K562 (cell line): ENCODE measurements at regions not wholly inside any gene's neighbourhood (a gene's known extent, or its start where the extent isn't known, plus 50 kb on each side); places are given as distances from the start of the nearest gene placed in this dataset.

ENCODE experiments used
- ATAC-seq: fragments of 200-7000 bp; cut with Tn5 transposase; 3 replicates; pipeline ENCODE4 v1.9.1; 2020; ENCODE audit warnings: moderate library complexity
- BruUV-seq: library from RNA; stranded (reverse); fragments of 400-500 nt; replicated peaks from 2 replicates; lab custom pipeline; 2021; lab: Mats Ljungman, UMichigan
- CTCF ChIA-PET: fragments of 300-600 bp; formaldehyde crosslinking; extraction: SDS; loops from one replicate; lab custom pipeline; 2021; ENCODE audit warnings: low intra/inter-chr PET ratio; lab: Yijun Ruan, JAX
- POLR2A ChIA-PET: fragments of 300-600, 350-650 bp; sonication (Branson Sonifier 250); formaldehyde crosslinking; extraction: SDS; loops from one replicate; lab custom pipeline; 2021; ENCODE audit warnings: antibody characterized with exemption, inconsistent platforms; lab: Yijun Ruan, JAX
- DNase-seq, 4 experiments: peaks; one replicate each; pipeline versions ENCODE4 v3.0.0 to v3.0.0-alpha.2; 2011 to 2018; ENCODE audit warnings: low spot score in 3 of 4, mixed read lengths in 3 of 4; ENCODE audit errors: extremely low read depth in 1 of 4
- FAIRE-seq: peaks from 2 replicates; lab custom pipeline; 2011; peaks lifted over from hg19 to GRCh38; lab: Jason Lieb, UNC
- H2AFZ ChIP-seq: 2 replicates; pipeline ENCODE4 v1.6.0; 2011; ENCODE audit warnings: low read depth, low read length, control low read depth, inconsistent platforms
- H3K27ac ChIP-seq: fragments of 200-600 bp; 3 replicates; pipeline ENCODE4 v1.8.0; 2011; ENCODE audit warnings: low read depth, mild to moderate bottlenecking, control low read depth, inconsistent platforms, low read length, moderate library complexity, mixed read lengths; ENCODE audit errors: extremely low read depth
- H3K27me3 ChIP-seq, 2 experiments: fragments of 300-600 bp in 1 of 2; 2 replicates in 1 of 2; 3 replicates in 1 of 2; pipeline versions ENCODE4 v1.6.0 to v1.8.0; 2011; ENCODE audit warnings: inconsistent platforms in 2 of 2, low read length in 2 of 2, mild to moderate bottlenecking in 1 of 2, mixed read lengths in 1 of 2, moderate library complexity in 1 of 2; ENCODE audit not compliant: control insufficient read depth in 2 of 2, insufficient read depth in 2 of 2
- H3K36me3 ChIP-seq: fragments of 300-600 bp; 3 replicates; pipeline ENCODE4 v1.8.0; 2011; ENCODE audit warnings: mild to moderate bottlenecking, low read length, inconsistent platforms; ENCODE audit not compliant: control insufficient read depth, insufficient read depth
- H3K4me1 ChIP-seq, 2 experiments: fragments of 200-600 bp in 1 of 2; replicated peaks in 1 of 2; 2 replicates in 1 of 2; 3 replicates in 1 of 2; pipeline versions ENCODE4 v1.5.1 to v1.8.0; 2011; ENCODE audit warnings: inconsistent platforms in 2 of 2, low read length in 2 of 2, mild to moderate bottlenecking in 1 of 2, mixed read lengths in 1 of 2, moderate library complexity in 1 of 2; ENCODE audit not compliant: control insufficient read depth in 2 of 2, insufficient read depth in 2 of 2
- H3K4me2 ChIP-seq: 2 replicates; pipeline ENCODE4 v1.6.1; 2011; ENCODE audit warnings: low read length, control low read depth, inconsistent platforms, mixed read lengths; ENCODE audit not compliant: insufficient read depth
- H3K4me3 ChIP-seq: fragments of 200-600 bp; sonication (generic), shearing (Covaris generic); 2 replicates; pipeline ENCODE4 v1.5.1; 2016; ENCODE audit warnings: control low read depth, inconsistent platforms
- H3K79me2 ChIP-seq: fragments of 200-600 bp; 3 replicates; pipeline ENCODE4 v1.8.0; 2011; ENCODE audit warnings: low read length, inconsistent platforms; ENCODE audit not compliant: control insufficient read depth, insufficient read depth
- H3K9ac ChIP-seq, 2 experiments: 2 replicates each; pipeline versions ENCODE4 v1.6.0 to v1.6.1; 2011; ENCODE audit warnings: low read depth in 2 of 2, low read length in 2 of 2, control low read depth in 1 of 2, inconsistent platforms in 1 of 2, mild to moderate bottlenecking in 1 of 2, mixed read lengths in 1 of 2; ENCODE audit not compliant: insufficient read depth in 1 of 2
- H3K9me1 ChIP-seq: one replicate; pipeline ENCODE4 v1.6.0; 2011; ENCODE audit warnings: inconsistent platforms, mild to moderate bottlenecking, low read length, moderate library complexity; ENCODE audit not compliant: control insufficient read depth, insufficient read depth
- H3K9me3 ChIP-seq: replicated peaks from 2 replicates; pipeline ENCODE4 v1.5.1; 2011; ENCODE audit warnings: low read depth, low read length, inconsistent platforms; ENCODE audit not compliant: control insufficient read depth, insufficient read depth
- H4K20me1 ChIP-seq: replicated peaks from 2 replicates; pipeline ENCODE4 v1.6.1; 2011; ENCODE audit warnings: low read length, inconsistent platforms, mixed read lengths; ENCODE audit not compliant: control insufficient read depth, insufficient read depth
- CBX5 ChIP-seq: IDR thresholded peaks from 2 replicates; pipeline ENCODE4 v1.6.1; 2014; ENCODE audit warnings: low read depth, borderline replicate concordance
- CEBPB ChIP-seq: fragments of 450-650 bp; IDR thresholded peaks from 2 replicates; pipeline ENCODE4 v1.6.1; 2016; ENCODE audit warnings: missing genetic modification characterization, missing compliant biosample characterization
- CEBPG ChIP-seq, 3 experiments: fragments of 200-800 bp in 1 of 3; sonication (Bioruptor generic) in 1 of 3; sonication (generic) in 1 of 3; formaldehyde crosslinking in 1 of 3; IDR thresholded peaks in 2 of 3; conservative IDR thresholded peaks in 1 of 3; 2 replicates each; pipeline versions ENCODE4 v1.6.1 to v1.8.0; 2016 to 2022; ENCODE audit warnings: missing compliant biosample characterization in 2 of 3, missing genetic modification characterization in 2 of 3, mild to moderate bottlenecking in 1 of 3, missing genetic modification reagents in 1 of 3
- DEAF1 ChIP-seq: fragments of 450-650 bp; formaldehyde crosslinking; IDR thresholded peaks from 2 replicates; pipeline ENCODE4 v1.4.0; 2020; ENCODE audit warnings: mild to moderate bottlenecking, moderate library complexity
- ZBTB9 ChIP-seq: fragments of 450-650 bp; formaldehyde crosslinking; IDR thresholded peaks from 2 replicates; pipeline ENCODE4 v1.4.0; 2020; ENCODE audit warnings: mild to moderate bottlenecking, moderate library complexity
- WGBS: fragments of 100-300 bp; shearing (Covaris generic); methylation state at CpG from one replicate; pipeline ENCODE4 v1.1.6; 2016; ENCODE audit warnings: low coverage, mixed read lengths; ENCODE audit not compliant: insufficient coverage; ENCODE audit errors: missing lambda C conversion rate; 5-methylcytosine and 5-hydroxymethylcytosine counted together
- in situ Hi-C: fragments of 300-500 bp; cut with MboI; formaldehyde crosslinking; loops from 4 replicates; pipeline ENCODE4 v1.15.0; 2018; ENCODE audit warnings: inconsistent platforms, mixed read lengths
- intact Hi-C: fragments of 100-400 bp; cut with micrococcal nuclease; formaldehyde crosslinking; loops from 2 replicates; pipeline ENCODE4 v1.14.2; 2022

- Histone ChIP-seq H3K4me1 (no peaks in the 10 kb centered on the region), H2AFZ (no peak overlapping the region), H3K27me3 (no peaks in the 10 kb centered on the region), H3K27ac (no peak overlapping the region), H3K79me2 (no peaks in the 10 kb centered on the region), H3K9me3 (no peaks in the 10 kb centered on the region), H3K4me2 (no peak overlapping the region)
- CTCF ChIA-PET = no interaction called here
- 0% methylated on average over 1 of the region's 1 CpG for WGBS
- no peak for DNase-seq
- POLR2A ChIA-PET = no interaction called here
- intact Hi-C loops = no loop called here
- no TSS peak for BruUV-seq
- TF ChIP-seq DEAF1 = no peak
- TF ChIP-seq CEBPB (tag) = 0 out of 2 replicates have a peak, but pooled peaks have one; percentile 23
- no peak for TF ChIP-seq CBX5
- no peak for TF ChIP-seq CEBPG (CRISPR knock-in tag; IDR thresholded peaks at IDR 0.05)
- TF ChIP-seq CEBPG (tag; conservative IDR thresholded peaks at IDR 0.05 in 1 of 2, IDR thresholded peaks at IDR 0.05 in 1 of 2) = peak in 1 of 2 experiments; percentile 68; a peak in 2 of 4 replicates
- TF ChIP-seq ZBTB9 = no peak
- TF ChIP-seq, all 486 proteins: peak for 2
- H3K9ac ChIP-seq = no peak overlapping the region
- no peak overlapping the region for H3K4me3 ChIP-seq
- in situ Hi-C loops = no loop called here
- no peaks in the 10 kb centered on the region for H3K36me3 ChIP-seq
- ATAC-seq = no peak
- no peak for FAIRE-seq
- H4K20me1 ChIP-seq = no peaks in the 10 kb centered on the region
- no peaks in the 10 kb centered on the region for H3K9me1 ChIP-seq
Observed at GRCh38 chr7:46833197-46833596, 748.7 kb downstream of the TNS3 start.
